ENCODE measurements at regions not wholly inside any gene's neighbourhood (a gene's known extent, or its start where the extent isn't known, plus 50 kb on each side); places are given as distances from the start of the nearest gene placed in this dataset.

DNA sequence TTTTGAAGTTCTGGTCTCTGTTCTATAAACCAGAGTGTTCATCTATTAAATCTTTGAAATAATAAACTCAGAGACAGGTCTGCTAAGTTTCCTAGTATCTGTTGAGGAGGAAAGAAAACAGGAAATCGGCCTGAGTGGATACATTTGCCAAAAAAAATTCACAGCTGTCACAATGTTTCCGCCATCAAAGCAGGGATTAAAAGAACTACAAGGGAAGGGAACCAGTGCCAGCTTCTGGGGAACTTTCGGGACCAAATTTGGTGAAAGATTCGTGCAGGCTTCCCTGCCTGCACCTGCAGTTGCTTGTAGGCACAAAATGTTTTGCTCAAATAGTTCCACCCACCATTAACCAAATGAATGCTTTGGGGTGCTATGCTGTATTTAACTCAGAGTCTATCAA lies 267.5 kb downstream of the MSX2 start:
- no peak for DNase-seq (ENCODE audit: low read depth)
- H3K4me3 ChIP-seq (ENCODE audit: low read length), result no peak overlapping the region
- TF ChIP-seq, protein P1, sequence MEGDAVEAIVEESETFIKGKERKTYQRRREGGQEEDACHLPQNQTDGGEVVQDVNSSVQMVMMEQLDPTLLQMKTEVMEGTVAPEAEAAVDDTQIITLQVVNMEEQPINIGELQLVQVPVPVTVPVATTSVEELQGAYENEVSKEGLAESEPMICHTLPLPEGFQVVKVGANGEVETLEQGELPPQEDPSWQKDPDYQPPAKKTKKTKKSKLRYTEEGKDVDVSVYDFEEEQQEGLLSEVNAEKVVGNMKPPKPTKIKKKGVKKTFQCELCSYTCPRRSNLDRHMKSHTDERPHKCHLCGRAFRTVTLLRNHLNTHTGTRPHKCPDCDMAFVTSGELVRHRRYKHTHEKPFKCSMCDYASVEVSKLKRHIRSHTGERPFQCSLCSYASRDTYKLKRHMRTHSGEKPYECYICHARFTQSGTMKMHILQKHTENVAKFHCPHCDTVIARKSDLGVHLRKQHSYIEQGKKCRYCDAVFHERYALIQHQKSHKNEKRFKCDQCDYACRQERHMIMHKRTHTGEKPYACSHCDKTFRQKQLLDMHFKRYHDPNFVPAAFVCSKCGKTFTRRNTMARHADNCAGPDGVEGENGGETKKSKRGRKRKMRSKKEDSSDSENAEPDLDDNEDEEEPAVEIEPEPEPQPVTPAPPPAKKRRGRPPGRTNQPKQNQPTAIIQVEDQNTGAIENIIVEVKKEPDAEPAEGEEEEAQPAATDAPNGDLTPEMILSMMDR (conservative IDR thresholded peaks at IDR 0.05; ENCODE audit: low read depth, low read length), result no peak

GRCh38 chr5:174990909-174991308 lies 266.5 kb downstream of the MSX2 start:
- no peak overlapping the region for H3K4me3 ChIP-seq (ENCODE audit: low read length)
- TF ChIP-seq, protein P1 (conservative IDR thresholded peaks at IDR 0.05; ENCODE audit: low read depth, low read length), result no peak
- DNase-seq (ENCODE audit: low read depth), result no peak

GRCh38 chr5:174987443-174988012 lies 263.1 kb downstream of the MSX2 start:
- H3K4me3 ChIP-seq (ENCODE audit: low read length), result no peak overlapping the region
- TF ChIP-seq, protein P1 (conservative IDR thresholded peaks at IDR 0.05; ENCODE audit: low read depth, low read length), result no peak
- DNase-seq (ENCODE audit: low read depth), result no peak

DNA sequence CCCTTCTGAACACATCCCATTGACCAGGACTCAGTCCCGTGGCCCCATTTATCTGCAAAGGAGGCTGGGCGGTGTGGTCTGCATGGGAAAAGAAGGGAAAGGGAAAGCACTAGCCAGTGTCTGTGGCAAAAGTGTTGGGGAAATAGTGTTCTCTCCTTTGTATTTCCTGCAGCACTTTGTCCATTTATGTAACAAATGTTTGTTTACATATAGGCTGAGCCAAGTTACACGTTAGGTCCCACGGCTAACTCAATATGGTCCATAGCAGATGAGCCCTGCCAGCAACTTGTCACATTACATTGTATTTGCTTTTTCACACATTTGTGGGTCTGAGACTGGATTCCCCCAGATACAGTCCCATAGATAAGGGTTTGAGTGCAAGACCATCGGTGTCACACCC lies 260.5 kb downstream of the MSX2 start:
- TF ChIP-seq, protein P1 (conservative IDR thresholded peaks at IDR 0.05; ENCODE audit: low read depth, low read length), result no peak
- DNase-seq (ENCODE audit: low read depth), result no peak
- H3K4me3 ChIP-seq (ENCODE audit: low read length), result no peak overlapping the region

- no peak for DNase-seq (ENCODE audit: low read depth)
- no peak overlapping the region for H3K4me3 ChIP-seq (ENCODE audit: low read length)
- TF ChIP-seq, protein P1 (conservative IDR thresholded peaks at IDR 0.05; ENCODE audit: low read depth, low read length), result no peak
These were observed 258.1 kb downstream of the MSX2 start for GRCh38 chr5:174982485-174982884.

GRCh38 chr5:174981416-174981815 lies 257.0 kb downstream of the MSX2 start:
- no peak for DNase-seq (ENCODE audit: low read depth)
- TF ChIP-seq, protein P1 (conservative IDR thresholded peaks at IDR 0.05; ENCODE audit: low read depth, low read length), result no peak
- no peak overlapping the region for H3K4me3 ChIP-seq (ENCODE audit: low read length)

DNA sequence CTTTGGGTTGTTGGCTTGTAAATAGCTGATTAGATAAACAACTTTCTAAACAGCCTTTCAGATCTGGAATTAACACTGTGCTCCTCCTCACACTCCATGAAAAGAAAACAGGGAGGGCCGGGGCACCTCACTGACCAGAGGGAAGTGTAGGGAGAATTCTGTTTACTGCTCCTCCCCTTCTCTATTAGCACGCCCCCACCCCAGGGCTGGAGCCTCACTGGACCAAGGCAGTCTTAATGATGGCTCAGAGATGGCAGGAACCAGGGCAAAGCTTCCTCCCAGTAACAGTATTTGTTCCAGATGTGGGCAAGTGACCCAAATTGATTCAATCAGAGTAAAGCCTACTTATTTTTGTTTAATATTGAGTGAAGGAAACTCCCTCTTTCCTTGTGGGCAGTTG lies 256.6 kb downstream of the MSX2 start:
- DNase-seq (ENCODE audit: low read depth), result no peak
- TF ChIP-seq, protein P1 (conservative IDR thresholded peaks at IDR 0.05; ENCODE audit: low read depth, low read length), result no peak
- no peak overlapping the region for H3K4me3 ChIP-seq (ENCODE audit: low read length)
